ENCODE measurements at regions not wholly inside any gene's neighbourhood (a gene's known extent, or its start where the extent isn't known, plus 50 kb on each side); places are given as distances from the start of the nearest gene placed in this dataset.

- Histone ChIP-seq H3K9me3 (no peaks in the 10 kb centered on the region), H3K36me3 (no peaks in the 10 kb centered on the region), H3K4me1 (no peaks in the 10 kb centered on the region), H3K27me3 (no peaks in the 10 kb centered on the region), H3K4me3 (ENCODE audit: low read depth, low read length) (no peak overlapping the region)
- DNase-seq = no peak
- no peak for TF ChIP-seq CTCF (IDR thresholded peaks at IDR 0.05; ENCODE audit: low read depth, low read length)
These were observed 342.4 kb upstream of the ARID1B start for GRCh38 chr6:156434795-156435190.

- H3K4me1 ChIP-seq = no peaks in the 10 kb centered on the region
- H3K36me3 ChIP-seq = no peaks in the 10 kb centered on the region
- DNase-seq = no peak
- TF ChIP-seq CTCF (IDR thresholded peaks at IDR 0.05; ENCODE audit: low read depth, low read length) = no peak
- H3K27me3 ChIP-seq = no peaks in the 10 kb centered on the region
- H3K9me3 ChIP-seq = no peaks in the 10 kb centered on the region
- H3K4me3 ChIP-seq (ENCODE audit: low read depth, low read length) = no peak overlapping the region
These were observed 343.0 kb upstream of the ARID1B start for GRCh38 chr6:156434049-156434794.

- DNase-seq = no peak
- H3K9me3 ChIP-seq = no peaks in the 10 kb centered on the region
- no peaks in the 10 kb centered on the region for H3K27me3 ChIP-seq
- no peak overlapping the region for H3K4me3 ChIP-seq (ENCODE audit: low read depth, low read length)
- no peaks in the 10 kb centered on the region for H3K4me1 ChIP-seq
- H3K36me3 ChIP-seq = no peaks in the 10 kb centered on the region
- TF ChIP-seq CTCF (IDR thresholded peaks at IDR 0.05; ENCODE audit: low read depth, low read length) = no peak
These were observed 344.6 kb upstream of the ARID1B start for GRCh38 chr6:156432543-156432942.

GRCh38 chr6:156430386-156430785 is 346.8 kb upstream of the ARID1B start:
- H3K9me3 ChIP-seq = no peaks in the 10 kb centered on the region
- no peak for TF ChIP-seq CTCF (IDR thresholded peaks at IDR 0.05; ENCODE audit: low read depth, low read length)
- H3K36me3 ChIP-seq = no peaks in the 10 kb centered on the region
- peaks cover 6% of the 10 kb centered on the region for H3K4me1 ChIP-seq
- H3K27me3 ChIP-seq = no peaks in the 10 kb centered on the region
- H3K4me3 ChIP-seq (ENCODE audit: low read depth, low read length) = no peak overlapping the region
- no peak for DNase-seq

- DNase-seq = peak; percentile 60
- no peak for TF ChIP-seq CTCF (IDR thresholded peaks at IDR 0.05; ENCODE audit: low read depth, low read length)
- Histone ChIP-seq H3K36me3 (no peaks in the 10 kb centered on the region), H3K4me3 (ENCODE audit: low read depth, low read length) (no peak overlapping the region), H3K9me3 (no peaks in the 10 kb centered on the region), H3K4me1 (peaks cover 6% of the 10 kb centered on the region), H3K27me3 (no peaks in the 10 kb centered on the region)
These were observed 349.8 kb upstream of the ARID1B start for GRCh38 chr6:156427345-156427744.

GRCh38 chr6:156425359-156426020 is 351.7 kb upstream of the ARID1B start:
- no peak overlapping the region for H3K4me3 ChIP-seq (ENCODE audit: low read depth, low read length)
- H3K9me3 ChIP-seq = peaks cover 3% of the 10 kb centered on the region; the same call in 1 of the 2 replicates
- TF ChIP-seq CTCF (IDR thresholded peaks at IDR 0.05; ENCODE audit: low read depth, low read length) = no peak
- H3K27me3 ChIP-seq = no peaks in the 10 kb centered on the region
- DNase-seq = no peak
- H3K36me3 ChIP-seq = no peaks in the 10 kb centered on the region
- peaks cover 12% of the 10 kb centered on the region for H3K4me1 ChIP-seq

Measured in BE2C (cell line).